ENCODE measurements at regions not wholly inside any gene's neighbourhood (a gene's known extent, or its start where the extent isn't known, plus 50 kb on each side); places are given as distances from the start of the nearest gene placed in this dataset.
"Not testable (repeated sequence)": the region's sequence is repeated elsewhere in the genome, so short reads cannot be mapped to it uniquely, and the experiment has no call there.

GRCh38 chr17:14547556-14547955 is 246.7 kb downstream of the HS3ST3B1 start:
- DNase-seq (ENCODE audit: low read depth), result no peak

- no peak for DNase-seq (ENCODE audit: low read depth)
Measured at GRCh38 chr17:14547016-14547415, 246.1 kb downstream of the HS3ST3B1 start.

- DNase-seq (ENCODE audit: low read depth), result no peak
Measured at GRCh38 chr17:14545156-14545906, 244.4 kb downstream of the HS3ST3B1 start.

- no peak for DNase-seq (ENCODE audit: low read depth)
Measured at GRCh38 chr17:14541714-14542113, 240.8 kb downstream of the HS3ST3B1 start.

- DNase-seq (ENCODE audit: low read depth), result no peak
Measured at GRCh38 chr17:14539801-14540200, 238.9 kb downstream of the HS3ST3B1 start.

- not testable (repeated sequence) for DNase-seq (ENCODE audit: low read depth)
Measured at GRCh38 chr17:14532242-14532641, 231.4 kb downstream of the HS3ST3B1 start.

- DNase-seq (ENCODE audit: low read depth), result no peak
Measured at GRCh38 chr17:14525551-14526455, 224.9 kb downstream of the HS3ST3B1 start.

GRCh38 chr17:14522795-14523387 is 222.0 kb downstream of the HS3ST3B1 start:
- no peak for DNase-seq (ENCODE audit: low read depth)

GRCh38 chr17:14518919-14519318 is 218.0 kb downstream of the HS3ST3B1 start:
- peak; percentile 6 for DNase-seq (ENCODE audit: low read depth)

GRCh38 chr17:14514973-14515372 is 214.1 kb downstream of the HS3ST3B1 start:
- no peak for DNase-seq (ENCODE audit: low read depth)

- DNase-seq (ENCODE audit: low read depth), result no peak
Measured at GRCh38 chr17:14513835-14514234, 213.0 kb downstream of the HS3ST3B1 start.

GRCh38 chr17:14510136-14510535 is 209.3 kb downstream of the HS3ST3B1 start:
- DNase-seq (ENCODE audit: low read depth), result no peak

GRCh38 chr17:14508156-14508555 is 207.3 kb downstream of the HS3ST3B1 start:
- DNase-seq (ENCODE audit: low read depth), result no peak

- DNase-seq (ENCODE audit: low read depth), result no peak
Measured at GRCh38 chr17:14506364-14506763, 205.5 kb downstream of the HS3ST3B1 start.

- no peak for DNase-seq (ENCODE audit: low read depth)
Measured at GRCh38 chr17:14505606-14506005, 204.7 kb downstream of the HS3ST3B1 start.

- no peak for DNase-seq (ENCODE audit: low read depth)
Measured at GRCh38 chr17:14499976-14500375, 199.1 kb downstream of the HS3ST3B1 start.

GRCh38 chr17:14498812-14499211 is 197.9 kb downstream of the HS3ST3B1 start:
- no peak for DNase-seq (ENCODE audit: low read depth)

GRCh38 chr17:14494161-14494560 is 193.3 kb downstream of the HS3ST3B1 start:
- DNase-seq (ENCODE audit: low read depth), result no peak

GRCh38 chr17:14489986-14490385 is 189.1 kb downstream of the HS3ST3B1 start:
- DNase-seq (ENCODE audit: low read depth), result no peak

GRCh38 chr17:14488958-14489550 is 188.2 kb downstream of the HS3ST3B1 start:
- no peak for DNase-seq (ENCODE audit: low read depth)

- DNase-seq (ENCODE audit: low read depth), result no peak
Measured at GRCh38 chr17:14487068-14487467, 186.2 kb downstream of the HS3ST3B1 start.

- no peak for DNase-seq (ENCODE audit: low read depth)
Measured at GRCh38 chr17:14482715-14483114, 181.8 kb downstream of the HS3ST3B1 start.
